B cell (primary cell): ENCODE measurements at regions not wholly inside any gene's neighbourhood (a gene's known extent, or its start where the extent isn't known, plus 50 kb on each side); places are given as distances from the start of the nearest gene placed in this dataset.
A peak's percentile ranks its signal among the peaks of the same experiment; 100 is the strongest.
"Not testable (repeated sequence)": the region's sequence is repeated elsewhere in the genome, so short reads cannot be mapped to it uniquely, and the experiment has no call there.

Source experiments
- ATAC-seq: fragments of 200-7000 bp; cut with Tn5 transposase; one replicate; pipeline ENCODE4 v1.10.0; 2021; ENCODE audit warnings: low read depth, mild to moderate bottlenecking, moderate number of reproducible peaks, moderate library complexity
- CTCF ChIA-PET: fragments of 350-600 bp; sonication (Branson Sonifier 250); formaldehyde crosslinking; loops from one replicate; lab custom pipeline; 2021; ENCODE audit warnings: antibody characterized with exemption, inconsistent platforms; lab: Charles Lee
- POLR2A ChIA-PET: fragments of 350-600 bp; sonication (Branson Sonifier 250); formaldehyde crosslinking; loops from one replicate; lab custom pipeline; 2021; ENCODE audit warnings: antibody characterized with exemption; lab: Charles Lee
- DNase-seq: peaks from one replicate; pipeline ENCODE4 v3.0.0; 2013
- H2AFZ ChIP-seq: 2 replicates; pipeline ENCODE4 v1.6.1; 2012; ENCODE audit warnings: mild to moderate bottlenecking, low read depth, low read length; ENCODE audit not compliant: insufficient read depth, poor library complexity, severe bottlenecking
- H3K27ac ChIP-seq, 2 donors: 1 replicate in 1 of 2; 2 replicates in 1 of 2; pipeline ENCODE4 v1.5.1; 2012 to 2013; ENCODE audit warnings: low read length in 2 of 2, mild to moderate bottlenecking in 2 of 2, moderate library complexity in 1 of 2
- H3K27me3 ChIP-seq, 4 experiments: fragments of 200-600 bp in 1 of 4; sonication (generic) in 1 of 4; replicated peaks in 1 of 4; 1 replicate in 2 of 4; 2 replicates in 2 of 4; pipeline versions ENCODE4 v1.6.1 to v1.7.0; 2013 to 2016; ENCODE audit warnings: low read length in 3 of 4, mild to moderate bottlenecking in 2 of 4, mixed read lengths in 1 of 4, moderate library complexity in 1 of 4; ENCODE audit not compliant: insufficient read depth in 4 of 4, control insufficient read depth in 3 of 4; ENCODE audit errors: control extremely low read depth in 1 of 4
- H3K36me3 ChIP-seq, 2 experiments: replicated peaks in 1 of 2; 1 replicate in 1 of 2; 2 replicates in 1 of 2; pipeline versions ENCODE4 v1.6.1 to v1.7.1; 2013; ENCODE audit warnings: low read length in 1 of 2; ENCODE audit not compliant: insufficient read depth in 2 of 2, control insufficient read depth in 1 of 2; ENCODE audit errors: control extremely low read depth in 1 of 2, extremely low read depth in 1 of 2
- H3K4me1 ChIP-seq, 2 donors: fragments of 200-600 bp in 1 of 2; sonication (generic) in 1 of 2; 1 replicate in 1 of 2; 2 replicates in 1 of 2; pipeline versions ENCODE4 v1.5.1 to v1.6.1; 2013 to 2017; ENCODE audit warnings: low read length in 2 of 2; ENCODE audit not compliant: control insufficient read depth in 2 of 2, insufficient read depth in 2 of 2
- H3K4me2 ChIP-seq: replicated peaks from 2 replicates; pipeline ENCODE3; 2012; ENCODE audit warnings: mild to moderate bottlenecking, low read depth, low read length; ENCODE audit not compliant: poor library complexity, severe bottlenecking
- H3K4me3 ChIP-seq, 5 experiments: fragments of 200-600 bp in 1 of 5; sonication (generic) in 1 of 5; 1 replicate in 3 of 5; 2 replicates in 2 of 5; pipeline versions ENCODE4 v1.5.1 to v1.7.0; 2011 to 2016; ENCODE audit warnings: low read length in 4 of 5, mild to moderate bottlenecking in 4 of 5, low read depth in 2 of 5, control low read depth in 1 of 5, moderate library complexity in 1 of 5; ENCODE audit not compliant: insufficient read depth in 1 of 5; ENCODE audit errors: control extremely low read depth in 1 of 5, extremely low read depth in 1 of 5
- H3K79me2 ChIP-seq: fragments of 200-600 bp; sonication (generic); one replicate; pipeline ENCODE4 v1.6.0; 2016; ENCODE audit warnings: low read length; ENCODE audit not compliant: control insufficient read depth, insufficient read depth
- H3K9ac ChIP-seq: fragments of 200-600 bp; sonication (generic); 2 replicates; pipeline ENCODE4 v1.6.1; 2017; ENCODE audit warnings: mild to moderate bottlenecking, low read length, moderate library complexity
- H3K9me3 ChIP-seq, 3 donors: one replicate each; pipeline versions ENCODE4 v1.6.1 to v1.7.1; 2013; ENCODE audit warnings: low read length in 2 of 3; ENCODE audit not compliant: control insufficient read depth in 2 of 3, insufficient read depth in 1 of 3; ENCODE audit errors: control extremely low read depth in 1 of 3
- H4K20me1 ChIP-seq: 2 replicates; pipeline ENCODE4 v1.6.0; 2012; ENCODE audit warnings: mild to moderate bottlenecking, low read length; ENCODE audit not compliant: insufficient read depth, control insufficient read depth, poor library complexity, severe bottlenecking
- H3K27ac Mint-ChIP-seq: one replicate; pipeline ENCODE4 v1.8.0; 2021; ENCODE audit warnings: mixed read lengths
- H3K27me3 Mint-ChIP-seq: one replicate; pipeline ENCODE4 v1.8.0; 2021; ENCODE audit warnings: mixed read lengths
- H3K4me1 Mint-ChIP-seq: one replicate; pipeline ENCODE4 v1.8.0; 2021; ENCODE audit warnings: mixed read lengths
- H3K4me3 Mint-ChIP-seq: one replicate; pipeline ENCODE4 v1.8.0; 2021; ENCODE audit warnings: mixed read lengths
- H3K9me3 Mint-ChIP-seq: one replicate; pipeline ENCODE4 v1.8.0; 2022; ENCODE audit warnings: mixed read lengths; ENCODE audit not compliant: insufficient read depth
- EZH2 ChIP-seq: IDR thresholded peaks from 2 replicates; pipeline ENCODE4 v1.6.1; 2012; ENCODE audit warnings: borderline replicate concordance, low read depth, mild to moderate bottlenecking, moderate library complexity, low read length; ENCODE audit not compliant: insufficient read depth, poor library complexity, severe bottlenecking
- WGBS: methylation state at CpG from one replicate; pipeline ENCODE4 v1.1.5; 2013; ENCODE audit warnings: missing lambda C conversion rate; ENCODE audit not compliant: insufficient coverage; 5-methylcytosine and 5-hydroxymethylcytosine counted together
- intact Hi-C: fragments of 100-400 bp; cut with micrococcal nuclease; formaldehyde crosslinking; loops from one replicate; pipeline ENCODE4 v1.10.0; 2022
- TF ChIP-seq, protein P1 (sequence below): fragments of 200-600 bp; IDR thresholded peaks from one replicate; pipeline ENCODE4 v1.8.0; 2022; ENCODE audit warnings: antibody characterized with exemption, mild to moderate bottlenecking

- Histone ChIP-seq H3K27me3 (no peaks in the 10 kb centered on the region), H4K20me1 (no peaks in the 10 kb centered on the region), H3K4me2 (no peak overlapping the region), H3K4me1 (no peaks in the 10 kb centered on the region), H3K79me2 (no peaks in the 10 kb centered on the region), H3K4me3 (no peak overlapping the region), H3K27ac (no peak overlapping the region), H3K9ac (no peak overlapping the region), H3K36me3 (no peaks in the 10 kb centered on the region), H3K9me3 (no peaks in the 10 kb centered on the region), H2AFZ (no peak overlapping the region)
- POLR2A ChIA-PET, result no interaction called here
- DNase-seq (no peak), ATAC-seq (no peak)
- H3K9me3 Mint-ChIP-seq, result no peaks in the 10 kb centered on the region
- CTCF ChIA-PET, result no interaction called here
- no peaks in the 10 kb centered on the region for H3K4me1 Mint-ChIP-seq
- no peak overlapping the region for H3K27ac Mint-ChIP-seq
- intact Hi-C loops, result no loop called here
- H3K27me3 Mint-ChIP-seq, result no peaks in the 10 kb centered on the region
- WGBS, result no CpG with 5 or more reads among the region's 1 CpG
- no peak overlapping the region for H3K4me3 Mint-ChIP-seq
- TF ChIP-seq, protein P1, sequence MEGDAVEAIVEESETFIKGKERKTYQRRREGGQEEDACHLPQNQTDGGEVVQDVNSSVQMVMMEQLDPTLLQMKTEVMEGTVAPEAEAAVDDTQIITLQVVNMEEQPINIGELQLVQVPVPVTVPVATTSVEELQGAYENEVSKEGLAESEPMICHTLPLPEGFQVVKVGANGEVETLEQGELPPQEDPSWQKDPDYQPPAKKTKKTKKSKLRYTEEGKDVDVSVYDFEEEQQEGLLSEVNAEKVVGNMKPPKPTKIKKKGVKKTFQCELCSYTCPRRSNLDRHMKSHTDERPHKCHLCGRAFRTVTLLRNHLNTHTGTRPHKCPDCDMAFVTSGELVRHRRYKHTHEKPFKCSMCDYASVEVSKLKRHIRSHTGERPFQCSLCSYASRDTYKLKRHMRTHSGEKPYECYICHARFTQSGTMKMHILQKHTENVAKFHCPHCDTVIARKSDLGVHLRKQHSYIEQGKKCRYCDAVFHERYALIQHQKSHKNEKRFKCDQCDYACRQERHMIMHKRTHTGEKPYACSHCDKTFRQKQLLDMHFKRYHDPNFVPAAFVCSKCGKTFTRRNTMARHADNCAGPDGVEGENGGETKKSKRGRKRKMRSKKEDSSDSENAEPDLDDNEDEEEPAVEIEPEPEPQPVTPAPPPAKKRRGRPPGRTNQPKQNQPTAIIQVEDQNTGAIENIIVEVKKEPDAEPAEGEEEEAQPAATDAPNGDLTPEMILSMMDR, result no peak
- no peak for TF ChIP-seq EZH2
These were observed 1195.9 kb upstream of the ACO1 start for GRCh38 chr9:31188496-31188895.

- Histone ChIP-seq H3K4me2 (no peak overlapping the region), H3K9me3 (no peaks in the 10 kb centered on the region), H3K36me3 (no peaks in the 10 kb centered on the region), H3K79me2 (no peaks in the 10 kb centered on the region), H3K27ac (no peak overlapping the region), H2AFZ (no peak overlapping the region), H3K27me3 (no peaks in the 10 kb centered on the region), H4K20me1 (no peaks in the 10 kb centered on the region), H3K4me1 (no peaks in the 10 kb centered on the region), H3K4me3 (no peak overlapping the region), H3K9ac (no peak overlapping the region)
- Mint-ChIP-seq H3K9me3 (no peaks in the 10 kb centered on the region), H3K4me1 (no peaks in the 10 kb centered on the region), H3K4me3 (no peak overlapping the region), H3K27me3 (no peaks in the 10 kb centered on the region), H3K27ac (no peak overlapping the region)
- peak; percentile 10 for DNase-seq
- ChIA-PET POLR2A (no interaction called here), CTCF (no interaction called here)
- 56% methylated on average over 8 of the region's 9 CpGs for WGBS
- TF ChIP-seq EZH2, result no peak
- TF ChIP-seq, protein P1, result no peak
- intact Hi-C loops, result no loop called here
- no peak for ATAC-seq
These were observed 1173.4 kb upstream of the ACO1 start for GRCh38 chr9:31210978-31211570.

DNA sequence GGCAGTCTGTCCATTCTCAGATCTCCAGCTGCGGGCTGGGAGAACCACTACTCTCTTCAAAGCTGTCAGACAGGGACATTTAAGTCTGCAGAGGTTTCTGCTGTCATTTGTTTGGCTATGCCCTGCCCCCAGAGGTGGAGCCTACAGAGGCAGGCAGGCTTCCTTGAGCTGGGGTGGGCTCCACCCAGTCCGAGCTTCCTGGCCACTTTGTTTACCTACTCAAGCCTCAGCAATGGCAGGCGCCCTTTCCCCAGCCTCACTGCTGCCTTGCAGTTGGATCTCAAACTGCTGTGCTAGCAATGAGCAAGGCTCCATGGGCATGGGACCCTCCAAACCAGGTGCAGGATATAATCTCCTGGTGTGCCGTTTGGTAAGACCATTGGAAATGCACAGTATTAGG, 1154.5 kb upstream of the ACO1 start:
- H3K4me3 ChIP-seq, CTCF ChIA-PET, H3K27ac ChIP-seq, H3K4me1 Mint-ChIP-seq, H3K36me3 ChIP-seq, H3K27ac Mint-ChIP-seq, H3K79me2 ChIP-seq, H3K4me2 ChIP-seq, H3K27me3 Mint-ChIP-seq, H3K9me3 ChIP-seq, POLR2A ChIA-PET, ATAC-seq, intact Hi-C loops, H3K9ac ChIP-seq, H4K20me1 ChIP-seq, H2AFZ ChIP-seq, H3K27me3 ChIP-seq, H3K4me3 Mint-ChIP-seq, DNase-seq, H3K4me1 ChIP-seq, H3K9me3 Mint-ChIP-seq: not testable (repeated sequence)
- 88% methylated on average over 3 of the region's 4 CpGs for WGBS
